Colonic mucosa (tissue), 4 donors: ENCODE measurements at regions not wholly inside any gene's neighbourhood (a gene's known extent, or its start where the extent isn't known, plus 50 kb on each side); places are given as distances from the start of the nearest gene placed in this dataset.
A peak's percentile ranks its signal among the peaks of the same experiment; 100 is the strongest.

Experiments
- DNase-seq: peaks from one replicate; pipeline ENCODE4 v3.0.0-alpha.2; 2020
- H3K27ac ChIP-seq: fragments of 200-600 bp; one replicate; pipeline ENCODE4 v1.8.0; 2021
- H3K27me3 ChIP-seq: fragments of 200-600 bp; one replicate; pipeline ENCODE4 v1.8.0; 2021
- H3K36me3 ChIP-seq: fragments of 200-600 bp; one replicate; pipeline ENCODE4 v1.8.0; 2021
- H3K4me1 ChIP-seq: fragments of 200-600 bp; one replicate; pipeline ENCODE4 v1.8.0; 2021; ENCODE audit warnings: mild to moderate bottlenecking
- H3K4me3 ChIP-seq: fragments of 200-600 bp; one replicate; pipeline ENCODE4 v1.8.0; 2021
- H3K9ac ChIP-seq, 2 donors: one replicate each; pipeline ENCODE4 v1.7.0; 2013; ENCODE audit warnings: control low read depth in 2 of 2, low read depth in 2 of 2, low read length in 2 of 2
- H3K9me3 ChIP-seq: fragments of 200-600 bp; one replicate; pipeline ENCODE4 v1.8.0; 2021
- intact Hi-C: fragments of 100-400 bp; cut with DNase I; formaldehyde crosslinking; loops from one replicate; pipeline ENCODE4 v1.14.1; 2022
- TF ChIP-seq, protein P1 (sequence below): fragments of 200-600 bp; IDR thresholded peaks from one replicate; pipeline ENCODE4 v1.8.0; 2022; ENCODE audit warnings: antibody characterized with exemption, mild to moderate bottlenecking
- donor health status: healthy.
- donor health status: DM: no; HTN: no; CAD: no.
- donor health status: DM: no; HTN: no; CAD: no.

DNA sequence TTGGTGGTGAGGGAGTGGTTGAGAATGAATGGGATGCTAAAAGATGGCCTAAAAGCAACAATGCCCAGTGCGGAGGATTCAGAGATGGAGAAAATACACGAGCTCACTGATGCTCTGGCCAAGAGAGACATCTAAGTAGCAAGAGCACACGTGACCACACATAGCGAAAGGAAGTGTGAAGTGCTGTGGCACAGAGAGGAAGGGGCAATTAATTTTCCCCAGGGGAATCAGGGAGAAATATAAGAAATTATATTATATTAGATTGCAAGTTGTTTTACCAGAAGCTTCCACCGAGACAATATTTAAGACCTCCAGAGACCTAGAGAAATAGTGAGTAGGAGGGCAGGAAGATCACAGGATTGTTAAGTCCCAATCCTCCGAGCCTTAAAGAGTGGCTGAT is 80.6 kb downstream of the RCN1 start:
- TF ChIP-seq, protein P1, sequence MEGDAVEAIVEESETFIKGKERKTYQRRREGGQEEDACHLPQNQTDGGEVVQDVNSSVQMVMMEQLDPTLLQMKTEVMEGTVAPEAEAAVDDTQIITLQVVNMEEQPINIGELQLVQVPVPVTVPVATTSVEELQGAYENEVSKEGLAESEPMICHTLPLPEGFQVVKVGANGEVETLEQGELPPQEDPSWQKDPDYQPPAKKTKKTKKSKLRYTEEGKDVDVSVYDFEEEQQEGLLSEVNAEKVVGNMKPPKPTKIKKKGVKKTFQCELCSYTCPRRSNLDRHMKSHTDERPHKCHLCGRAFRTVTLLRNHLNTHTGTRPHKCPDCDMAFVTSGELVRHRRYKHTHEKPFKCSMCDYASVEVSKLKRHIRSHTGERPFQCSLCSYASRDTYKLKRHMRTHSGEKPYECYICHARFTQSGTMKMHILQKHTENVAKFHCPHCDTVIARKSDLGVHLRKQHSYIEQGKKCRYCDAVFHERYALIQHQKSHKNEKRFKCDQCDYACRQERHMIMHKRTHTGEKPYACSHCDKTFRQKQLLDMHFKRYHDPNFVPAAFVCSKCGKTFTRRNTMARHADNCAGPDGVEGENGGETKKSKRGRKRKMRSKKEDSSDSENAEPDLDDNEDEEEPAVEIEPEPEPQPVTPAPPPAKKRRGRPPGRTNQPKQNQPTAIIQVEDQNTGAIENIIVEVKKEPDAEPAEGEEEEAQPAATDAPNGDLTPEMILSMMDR = no peak
- H3K36me3 ChIP-seq = no peaks in the 10 kb centered on the region
- no peak overlapping the region for H3K27ac ChIP-seq
- no peak overlapping the region for H3K9ac ChIP-seq
- H3K9me3 ChIP-seq = no peaks in the 10 kb centered on the region
- H3K4me3 ChIP-seq = no peak overlapping the region
- intact Hi-C loops = loop anchor here (10.0 kb wide), 1 partner anchor 927 kb away; no protein-coding TSS in a partner anchor
- no peak for DNase-seq
- H3K4me1 ChIP-seq = no peaks in the 10 kb centered on the region
- no peaks in the 10 kb centered on the region for H3K27me3 ChIP-seq

DNA sequence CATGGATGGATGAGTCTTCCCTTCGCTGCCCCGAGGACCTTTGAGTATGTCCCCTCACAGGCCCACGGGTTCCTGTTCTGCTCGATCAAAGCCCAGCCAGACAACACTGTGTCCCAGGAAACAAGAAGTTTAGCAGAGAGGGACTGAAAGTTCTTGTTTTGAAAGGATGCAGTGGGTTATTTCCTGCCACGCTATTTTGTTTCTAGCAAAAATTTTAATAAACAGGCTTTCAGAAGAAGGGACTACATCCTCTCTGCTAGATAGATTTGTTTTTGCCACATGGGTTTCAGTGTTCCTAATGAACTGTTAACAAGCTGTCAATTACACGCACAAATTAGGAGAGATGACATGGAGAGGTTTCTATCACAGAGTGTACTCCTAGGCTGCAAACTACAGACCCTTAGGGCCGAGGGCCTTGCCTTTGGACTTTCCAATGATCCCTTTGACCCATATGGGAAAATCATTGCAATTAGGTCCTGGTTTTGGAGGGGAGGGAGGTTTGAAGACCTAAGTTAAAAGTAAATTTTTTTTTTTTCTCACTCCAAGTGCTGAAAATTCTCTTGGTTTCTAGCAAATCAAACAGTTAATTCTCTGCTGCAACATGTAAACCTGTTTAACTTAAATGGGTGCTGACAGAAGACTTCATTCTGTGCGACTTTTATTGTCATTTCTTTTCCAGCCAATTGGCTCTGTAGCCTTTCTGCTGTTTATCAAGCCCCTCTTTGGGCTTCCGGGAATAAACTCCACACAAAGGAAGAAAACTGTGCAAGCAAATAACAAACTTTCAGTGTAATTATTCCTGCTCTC is 81.4 kb downstream of the RCN1 start:
- Histone ChIP-seq H3K4me1 (no peaks in the 10 kb centered on the region), H3K4me3 (no peak overlapping the region)

DNA sequence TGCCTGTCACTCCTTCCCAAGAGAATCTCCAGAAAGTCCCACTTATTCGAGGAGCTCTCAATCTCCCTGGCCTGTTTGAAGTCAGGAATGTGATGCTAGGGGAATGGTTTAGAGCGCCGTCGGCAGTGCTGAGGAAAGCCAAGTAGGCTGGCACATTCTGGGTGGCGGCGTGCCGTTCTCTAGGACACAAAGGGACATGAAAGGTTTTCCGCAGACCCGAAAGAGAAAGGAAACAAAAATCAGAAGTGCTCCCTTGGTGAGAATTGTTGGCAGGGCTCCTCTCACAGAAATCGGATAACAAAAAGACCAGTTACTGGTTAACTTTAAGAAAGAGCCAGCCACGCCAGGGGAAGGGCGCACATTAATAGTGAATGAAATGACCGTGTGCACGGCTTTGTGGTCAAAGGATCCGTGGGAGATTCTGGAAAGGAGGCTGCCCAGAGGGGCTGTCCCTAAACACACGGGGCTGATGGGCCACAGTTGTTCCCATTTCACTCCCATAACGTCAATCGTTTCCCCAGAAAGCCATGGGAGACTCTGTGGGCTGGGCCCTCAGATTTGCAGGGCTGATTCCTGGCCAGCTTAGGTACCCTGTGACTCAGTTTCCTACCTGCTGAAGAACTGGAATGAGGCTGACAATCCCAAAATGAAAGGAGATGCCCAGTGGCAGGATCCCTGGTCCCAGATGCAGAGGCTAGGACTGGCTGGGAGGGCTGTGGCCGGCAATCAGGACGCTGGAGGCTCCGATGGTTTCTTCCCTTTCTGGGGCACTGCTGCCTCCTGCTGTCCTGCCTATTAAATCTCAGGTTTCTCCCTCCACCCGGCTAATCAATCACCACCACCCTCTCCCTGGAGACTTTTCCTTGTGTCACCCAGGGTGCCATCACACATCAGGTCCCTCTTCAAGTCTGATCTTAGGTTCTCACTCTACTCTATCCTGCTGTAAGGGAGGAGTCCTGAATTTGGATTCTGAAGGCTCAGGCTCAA is 82.3 kb downstream of the RCN1 start:
- DNase-seq = peak; percentile 49
- Histone ChIP-seq H3K27me3 (no peaks in the 10 kb centered on the region), H3K36me3 (no peaks in the 10 kb centered on the region), H3K4me1 (no peaks in the 10 kb centered on the region), H3K4me3 (no peak overlapping the region), H3K9me3 (no peaks in the 10 kb centered on the region), H3K27ac (no peak overlapping the region), H3K9ac (no peak overlapping the region)
- intact Hi-C loops = loop anchor here (1.0 to 10.0 kb wide), 2 partner anchors 121 to 928 kb away; no protein-coding TSS in a partner anchor
- TF ChIP-seq, protein P1 = peak; percentile 26

More for the DNA sequence above, 81.4 kb downstream of the RCN1 start:
- Histone ChIP-seq H3K36me3 (no peaks in the 10 kb centered on the region), H3K9me3 (no peaks in the 10 kb centered on the region), H3K27me3 (no peaks in the 10 kb centered on the region), H3K27ac (no peak overlapping the region), H3K9ac (no peak overlapping the region)
- intact Hi-C loops = loop anchor here (10.0 kb wide), 1 partner anchor 927 kb away; no protein-coding TSS in a partner anchor
- TF ChIP-seq, protein P1 = no peak
- DNase-seq = no peak

DNA sequence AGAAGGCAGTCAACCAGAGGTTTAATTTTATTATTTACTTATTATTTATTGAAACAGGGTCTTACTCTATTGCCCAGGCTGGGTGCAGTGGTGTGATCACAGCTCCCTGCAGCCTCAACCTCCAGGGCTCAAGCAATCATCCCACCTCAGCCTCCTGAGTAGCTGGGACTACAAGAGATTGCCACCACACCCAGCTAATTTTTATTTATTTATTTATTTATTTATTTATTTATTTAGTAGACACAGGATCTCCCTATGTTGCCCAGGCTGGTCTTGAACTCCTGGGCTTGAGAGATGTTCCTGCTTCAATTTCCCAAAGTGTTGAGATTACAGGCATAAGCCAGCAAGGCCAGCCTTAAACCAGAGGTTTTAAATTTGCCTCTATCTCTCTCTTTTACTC is 83.1 kb downstream of the RCN1 start:
- Histone ChIP-seq H3K9me3 (no peaks in the 10 kb centered on the region), H3K4me3 (no peak overlapping the region), H3K9ac (no peak overlapping the region), H3K27ac (no peak overlapping the region), H3K27me3 (no peaks in the 10 kb centered on the region), H3K4me1 (no peaks in the 10 kb centered on the region), H3K36me3 (no peaks in the 10 kb centered on the region)
- TF ChIP-seq, protein P1 = no peak
- DNase-seq = no peak
- intact Hi-C loops = loop anchor here (1.0 to 10.0 kb wide), 2 partner anchors 122 to 929 kb away; no protein-coding TSS in a partner anchor

DNA sequence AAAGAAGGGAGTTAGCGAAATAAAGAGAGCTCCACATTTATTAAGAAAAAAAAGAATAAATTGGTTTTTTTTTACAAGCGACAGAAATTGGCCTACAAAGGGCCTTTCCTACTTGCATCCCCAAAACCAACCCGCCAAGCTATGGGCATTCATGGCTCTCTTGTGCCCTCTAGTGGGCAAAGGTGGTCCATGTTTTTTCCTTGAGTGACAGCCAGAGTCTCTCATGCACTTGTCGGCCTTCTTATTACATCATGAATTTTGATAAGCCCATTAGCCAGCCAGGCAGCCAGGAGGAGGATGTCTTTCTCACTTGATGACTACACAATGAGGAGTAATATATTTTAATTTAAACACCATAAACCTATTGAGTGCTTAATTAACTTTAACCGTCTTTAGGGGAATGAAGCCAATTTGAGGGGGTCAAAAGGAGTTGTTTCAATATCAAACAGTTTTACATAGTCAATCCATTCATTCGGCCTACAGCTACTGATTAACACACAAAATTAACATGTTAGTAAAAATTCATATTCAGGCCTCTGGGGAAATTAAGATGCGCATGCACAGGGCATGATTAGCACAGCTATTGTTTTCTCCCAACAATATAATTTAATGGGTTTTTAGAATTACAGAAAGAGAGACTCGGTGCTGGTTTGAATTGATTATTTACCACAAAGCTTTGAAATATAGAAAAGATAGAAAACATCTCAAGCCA is 85.5 kb downstream of the RCN1 start:
- Histone ChIP-seq H3K27me3 (no peaks in the 10 kb centered on the region), H3K27ac (no peak overlapping the region), H3K4me3 (no peak overlapping the region), H3K9ac (no peak overlapping the region), H3K36me3 (no peaks in the 10 kb centered on the region), H3K4me1 (no peaks in the 10 kb centered on the region), H3K9me3 (no peaks in the 10 kb centered on the region)
- intact Hi-C loops = loop anchor here (10.0 kb wide), 1 partner anchor 932 kb away; no protein-coding TSS in a partner anchor
- DNase-seq = peak; percentile 83
- TF ChIP-seq, protein P1 = peak; percentile 91
